ENCODE measurements at regions not wholly inside any gene's neighbourhood (a gene's known extent, or its start where the extent isn't known, plus 50 kb on each side); places are given as distances from the start of the nearest gene placed in this dataset. TPM values are rescaled to one million over a fixed set of nuclear protein-coding genes. Genes with fewer than 3 reads are reported as not detected.
"Not testable (repeated sequence)": the region's sequence is repeated elsewhere in the genome, so short reads cannot be mapped to it uniquely, and the experiment has no call there.

GRCh38 chr16:58793366-58793765, 59.2 kb upstream of the GOT2 start:
- DNase-seq, result no peak
- H3K4me1 ChIP-seq (ENCODE audit: insufficient read depth), result no peaks in the 10 kb centered on the region
- no peaks in the 10 kb centered on the region for H3K36me3 ChIP-seq
- WGBS, 3 donors, result 78 to 80% (median 79%) methylated on average over 1 of the region's 1 CpG
- intact Hi-C loops (cut with DNase I), result no loop called here
- no peak overlapping the region for H3K27ac ChIP-seq
- no peaks in the 10 kb centered on the region for H3K27me3 ChIP-seq
- H3K9me3 ChIP-seq, result no peaks in the 10 kb centered on the region
- no peak overlapping the region for H3K4me3 ChIP-seq
- no peak for TF ChIP-seq POLR2A (IDR thresholded peaks at IDR 0.05)
- no peak for TF ChIP-seq EP300 (IDR thresholded peaks at IDR 0.05)
- TF ChIP-seq CTCF (IDR thresholded peaks at IDR 0.05), result no peak

- TF ChIP-seq POLR2A (IDR thresholded peaks at IDR 0.05), result no peak
- no peak for TF ChIP-seq EP300 (IDR thresholded peaks at IDR 0.05)
- TF ChIP-seq CTCF (IDR thresholded peaks at IDR 0.05), result no peak
- Histone ChIP-seq H3K27me3 (no peaks in the 10 kb centered on the region), H3K27ac (no peak overlapping the region), H3K4me3 (no peak overlapping the region), H3K36me3 (no peaks in the 10 kb centered on the region), H3K4me1 (ENCODE audit: insufficient read depth) (no peaks in the 10 kb centered on the region), H3K9me3 (no peaks in the 10 kb centered on the region)
- intact Hi-C loops (cut with DNase I), result no loop called here
- no peak for DNase-seq
- WGBS, 3 donors, result 3 to 8% (median 4%) methylated on average over 2 of the region's 2 CpGs
Measured at GRCh38 chr16:58792188-58792587, 58.1 kb upstream of the GOT2 start.

- intact Hi-C loops (cut with DNase I); H3K36me3 ChIP-seq; H3K27ac ChIP-seq; H3K4me1 ChIP-seq (ENCODE audit: insufficient read depth); DNase-seq; H3K4me3 ChIP-seq; H3K9me3 ChIP-seq; H3K27me3 ChIP-seq: not testable (repeated sequence)
- 93 to 97% (median 95%) methylated on average over 30 to 32 of the region's 32 CpGs for WGBS, 3 donors
Measured at GRCh38 chr16:58790816-58791557, 56.9 kb upstream of the GOT2 start.

GRCh38 chr16:58789351-58789750, 55.2 kb upstream of the GOT2 start:
- intact Hi-C loops (cut with DNase I), result no loop called here
- DNase-seq, result no peak

More at GRCh38 chr16:58789351-58789750, 55.2 kb upstream of the GOT2 start:
- Histone ChIP-seq H3K9me3 (no peaks in the 10 kb centered on the region), H3K27me3 (no peaks in the 10 kb centered on the region), H3K27ac (no peak overlapping the region), H3K36me3 (no peaks in the 10 kb centered on the region), H3K4me1 (ENCODE audit: insufficient read depth) (no peaks in the 10 kb centered on the region), H3K4me3 (no peak overlapping the region)
- WGBS, 3 donors, result 52 to 77% (median 54%) methylated on average over 4 of the region's 4 CpGs
- TF ChIP-seq EP300 (IDR thresholded peaks at IDR 0.05) (no peak), CTCF (IDR thresholded peaks at IDR 0.05) (no peak), POLR2A (IDR thresholded peaks at IDR 0.05) (no peak)

Small RNA genes in the stretch of these regions (small RNA-seq; reads per million reads assigned to genes)
- gene AC018554.2, result not detected
- not detected for gene AC092121.1
- gene RF00017, result not detected
- gene RNU4-58P, result not detected
- not detected for gene RPS27P27

Data from ovary (tissue), 7 donors.